NCI-H128 (cell line): ENCODE measurements at regions not wholly inside any gene's neighbourhood (a gene's known extent, or its start where the extent isn't known, plus 50 kb on each side); places are given as distances from the start of the nearest gene placed in this dataset.
"Not testable (repeated sequence)": the region's sequence is repeated elsewhere in the genome, so short reads cannot be mapped to it uniquely, and the experiment has no call there.

Source experiments
- DNase-seq: peaks from one replicate; lab custom pipeline; 2025; ENCODE audit not compliant: unreplicated experiment; lab: John Stamatoyannopoulos, UW

GRCh38 chr1:234921266-234922062 lies 207.2 kb downstream of the TOMM20 start:
- DNase-seq: no peak

GRCh38 chr1:234920843-234921140 lies 207.8 kb downstream of the TOMM20 start:
- no peak for DNase-seq

GRCh38 chr1:234920136-234920842 lies 208.3 kb downstream of the TOMM20 start:
- no peak for DNase-seq

GRCh38 chr1:234918961-234919761 lies 209.5 kb downstream of the TOMM20 start:
- no peak for DNase-seq

GRCh38 chr1:234918181-234918841 lies 210.3 kb downstream of the TOMM20 start:
- no peak for DNase-seq

GRCh38 chr1:234917495-234918180 lies 211.0 kb downstream of the TOMM20 start:
- no peak for DNase-seq

- DNase-seq: no peak
Observed at GRCh38 chr1:234916840-234917239, 211.8 kb downstream of the TOMM20 start.

- DNase-seq: no peak
Observed at GRCh38 chr1:234915924-234916675, 212.5 kb downstream of the TOMM20 start.

GRCh38 chr1:234914606-234915290 lies 213.9 kb downstream of the TOMM20 start:
- no peak for DNase-seq

GRCh38 chr1:234913771-234914170 lies 214.9 kb downstream of the TOMM20 start:
- no peak for DNase-seq

- DNase-seq: no peak
Observed at GRCh38 chr1:234913278-234913649, 215.4 kb downstream of the TOMM20 start.

- no peak for DNase-seq
Observed at GRCh38 chr1:234912548-234913277, 215.9 kb downstream of the TOMM20 start.

GRCh38 chr1:234911787-234912186 lies 216.8 kb downstream of the TOMM20 start:
- DNase-seq: no peak

GRCh38 chr1:234911136-234911535 lies 217.5 kb downstream of the TOMM20 start:
- DNase-seq: not testable (repeated sequence)

- DNase-seq: no peak
Observed at GRCh38 chr1:234909851-234910250, 218.8 kb downstream of the TOMM20 start.

GRCh38 chr1:234909307-234909810 lies 219.3 kb downstream of the TOMM20 start:
- DNase-seq: no peak

- no peak for DNase-seq
Observed at GRCh38 chr1:234908571-234908970, 220.1 kb downstream of the TOMM20 start.

- DNase-seq: no peak
Observed at GRCh38 chr1:234907940-234908405, 220.7 kb downstream of the TOMM20 start.
